K562 (cell line): ENCODE measurements at regions not wholly inside any gene's neighbourhood (a gene's known extent, or its start where the extent isn't known, plus 50 kb on each side); places are given as distances from the start of the nearest gene placed in this dataset.
"Not testable (repeated sequence)": the region's sequence is repeated elsewhere in the genome, so short reads cannot be mapped to it uniquely, and the experiment has no call there.

Source experiments
- ATAC-seq: fragments of 200-7000 bp; cut with Tn5 transposase; 3 replicates; pipeline ENCODE4 v1.9.1; 2020; ENCODE audit warnings: moderate library complexity
- BruUV-seq: library from RNA; stranded (reverse); fragments of 400-500 nt; replicated peaks from 2 replicates; lab custom pipeline; 2021; lab: Mats Ljungman, UMichigan
- CTCF ChIA-PET: fragments of 300-600 bp; formaldehyde crosslinking; extraction: SDS; loops from one replicate; lab custom pipeline; 2021; ENCODE audit warnings: low intra/inter-chr PET ratio; lab: Yijun Ruan, JAX
- POLR2A ChIA-PET: fragments of 300-600, 350-650 bp; sonication (Branson Sonifier 250); formaldehyde crosslinking; extraction: SDS; loops from one replicate; lab custom pipeline; 2021; ENCODE audit warnings: antibody characterized with exemption, inconsistent platforms; lab: Yijun Ruan, JAX
- DNase-seq, 4 experiments: peaks; one replicate each; pipeline versions ENCODE4 v3.0.0 to v3.0.0-alpha.2; 2011 to 2018; ENCODE audit warnings: low spot score in 3 of 4, mixed read lengths in 3 of 4; ENCODE audit errors: extremely low read depth in 1 of 4
- FAIRE-seq: peaks from 2 replicates; lab custom pipeline; 2011; peaks lifted over from hg19 to GRCh38; lab: Jason Lieb, UNC
- H2AFZ ChIP-seq: 2 replicates; pipeline ENCODE4 v1.6.0; 2011; ENCODE audit warnings: low read depth, low read length, control low read depth, inconsistent platforms
- H3K27ac ChIP-seq: fragments of 200-600 bp; 3 replicates; pipeline ENCODE4 v1.8.0; 2011; ENCODE audit warnings: low read depth, mild to moderate bottlenecking, control low read depth, inconsistent platforms, low read length, moderate library complexity, mixed read lengths; ENCODE audit errors: extremely low read depth
- H3K27me3 ChIP-seq, 2 experiments: fragments of 300-600 bp in 1 of 2; 2 replicates in 1 of 2; 3 replicates in 1 of 2; pipeline versions ENCODE4 v1.6.0 to v1.8.0; 2011; ENCODE audit warnings: inconsistent platforms in 2 of 2, low read length in 2 of 2, mild to moderate bottlenecking in 1 of 2, mixed read lengths in 1 of 2, moderate library complexity in 1 of 2; ENCODE audit not compliant: control insufficient read depth in 2 of 2, insufficient read depth in 2 of 2
- H3K36me3 ChIP-seq: fragments of 300-600 bp; 3 replicates; pipeline ENCODE4 v1.8.0; 2011; ENCODE audit warnings: mild to moderate bottlenecking, low read length, inconsistent platforms; ENCODE audit not compliant: control insufficient read depth, insufficient read depth
- H3K4me1 ChIP-seq, 2 experiments: fragments of 200-600 bp in 1 of 2; replicated peaks in 1 of 2; 2 replicates in 1 of 2; 3 replicates in 1 of 2; pipeline versions ENCODE4 v1.5.1 to v1.8.0; 2011; ENCODE audit warnings: inconsistent platforms in 2 of 2, low read length in 2 of 2, mild to moderate bottlenecking in 1 of 2, mixed read lengths in 1 of 2, moderate library complexity in 1 of 2; ENCODE audit not compliant: control insufficient read depth in 2 of 2, insufficient read depth in 2 of 2
- H3K4me2 ChIP-seq: 2 replicates; pipeline ENCODE4 v1.6.1; 2011; ENCODE audit warnings: low read length, control low read depth, inconsistent platforms, mixed read lengths; ENCODE audit not compliant: insufficient read depth
- H3K4me3 ChIP-seq: fragments of 200-600 bp; sonication (generic), shearing (Covaris generic); 2 replicates; pipeline ENCODE4 v1.5.1; 2016; ENCODE audit warnings: control low read depth, inconsistent platforms
- H3K79me2 ChIP-seq: fragments of 200-600 bp; 3 replicates; pipeline ENCODE4 v1.8.0; 2011; ENCODE audit warnings: low read length, inconsistent platforms; ENCODE audit not compliant: control insufficient read depth, insufficient read depth
- H3K9ac ChIP-seq, 2 experiments: 2 replicates each; pipeline versions ENCODE4 v1.6.0 to v1.6.1; 2011; ENCODE audit warnings: low read depth in 2 of 2, low read length in 2 of 2, control low read depth in 1 of 2, inconsistent platforms in 1 of 2, mild to moderate bottlenecking in 1 of 2, mixed read lengths in 1 of 2; ENCODE audit not compliant: insufficient read depth in 1 of 2
- H3K9me1 ChIP-seq: one replicate; pipeline ENCODE4 v1.6.0; 2011; ENCODE audit warnings: inconsistent platforms, mild to moderate bottlenecking, low read length, moderate library complexity; ENCODE audit not compliant: control insufficient read depth, insufficient read depth
- H3K9me3 ChIP-seq: replicated peaks from 2 replicates; pipeline ENCODE4 v1.5.1; 2011; ENCODE audit warnings: low read depth, low read length, inconsistent platforms; ENCODE audit not compliant: control insufficient read depth, insufficient read depth
- H4K20me1 ChIP-seq: replicated peaks from 2 replicates; pipeline ENCODE4 v1.6.1; 2011; ENCODE audit warnings: low read length, inconsistent platforms, mixed read lengths; ENCODE audit not compliant: control insufficient read depth, insufficient read depth
- BCOR ChIP-seq: fragments of 450-650 bp; IDR thresholded peaks from 2 replicates; pipeline ENCODE4 v1.6.1; 2016
- FOXJ3 ChIP-seq: sonication (generic); formaldehyde crosslinking; IDR thresholded peaks from 2 replicates; pipeline ENCODE4 v1.4.0; 2020; ENCODE audit warnings: mild to moderate bottlenecking, missing genetic modification reagents
- KDM1A ChIP-seq, 2 experiments: fragments of 450-650 bp; IDR thresholded peaks; 2 replicates each; pipeline ENCODE4 v1.6.1; 2016; ENCODE audit warnings: mild to moderate bottlenecking in 2 of 2
- KDM4B ChIP-seq, 2 experiments: fragments of 450-650 bp in 1 of 2; sonication (generic) in 1 of 2; IDR thresholded peaks; 2 replicates each; pipeline ENCODE4 v1.6.1; 2016 to 2017; ENCODE audit warnings: borderline replicate concordance in 2 of 2, antibody characterized with exemption in 1 of 2, low read depth in 1 of 2, mild to moderate bottlenecking in 1 of 2
- MTA3 ChIP-seq: fragments of 450-650 bp; formaldehyde crosslinking; IDR thresholded peaks from 2 replicates; pipeline ENCODE4 v1.6.1; 2017; ENCODE audit warnings: mild to moderate bottlenecking, borderline replicate concordance
- RBM25 ChIP-seq: fragments of 200-400 bp; formaldehyde crosslinking; IDR thresholded peaks from 2 replicates; pipeline ENCODE4 v1.6.1; 2018; ENCODE audit warnings: low read length, low read depth, moderate library complexity; ENCODE audit not compliant: severe bottlenecking
- SETDB1 ChIP-seq: IDR thresholded peaks from one replicate; pipeline ENCODE4 v1.6.1; 2012; ENCODE audit warnings: low read length, control low read depth, inconsistent platforms
- SPI1 ChIP-seq: IDR thresholded peaks from 2 replicates; pipeline ENCODE4 v1.6.1; 2011; ENCODE audit warnings: low read depth, low read length, control low read depth, borderline replicate concordance
- ZBED1 ChIP-seq: IDR thresholded peaks from 2 replicates; pipeline ENCODE4 v1.6.1; 2014
- ZNF146 ChIP-seq: IDR thresholded peaks from one replicate; pipeline ENCODE4 v1.6.1; 2018; ENCODE audit warnings: missing compliant biosample characterization; ENCODE audit not compliant: unreplicated experiment
- ZNF780A ChIP-seq: fragments of 250-450 bp; sonication (Bioruptor Pico); IDR thresholded peaks from 2 replicates; pipeline ENCODE4 v1.5.0; 2021; ENCODE audit warnings: mild to moderate bottlenecking
- WGBS: fragments of 100-300 bp; shearing (Covaris generic); methylation state at CpG from one replicate; pipeline ENCODE4 v1.1.6; 2016; ENCODE audit warnings: low coverage, mixed read lengths; ENCODE audit not compliant: insufficient coverage; ENCODE audit errors: missing lambda C conversion rate; 5-methylcytosine and 5-hydroxymethylcytosine counted together
- in situ Hi-C: fragments of 300-500 bp; cut with MboI; formaldehyde crosslinking; loops from 4 replicates; pipeline ENCODE4 v1.15.0; 2018; ENCODE audit warnings: inconsistent platforms, mixed read lengths
- intact Hi-C: fragments of 100-400 bp; cut with micrococcal nuclease; formaldehyde crosslinking; loops from 2 replicates; pipeline ENCODE4 v1.14.2; 2022
- TF ChIP-seq, protein P1 (sequence below): fragments of 250-450 bp; sonication (Bioruptor Pico); IDR thresholded peaks from 2 replicates; pipeline ENCODE4 v1.5.1; 2021; ENCODE audit warnings: mild to moderate bottlenecking
- TF ChIP-seq, protein P2 (sequence below): fragments of 250-450 bp; sonication (Bioruptor Pico); IDR thresholded peaks from 2 replicates; pipeline ENCODE4 v1.8.0; 2021; ENCODE audit warnings: mild to moderate bottlenecking, moderate library complexity

DNA sequence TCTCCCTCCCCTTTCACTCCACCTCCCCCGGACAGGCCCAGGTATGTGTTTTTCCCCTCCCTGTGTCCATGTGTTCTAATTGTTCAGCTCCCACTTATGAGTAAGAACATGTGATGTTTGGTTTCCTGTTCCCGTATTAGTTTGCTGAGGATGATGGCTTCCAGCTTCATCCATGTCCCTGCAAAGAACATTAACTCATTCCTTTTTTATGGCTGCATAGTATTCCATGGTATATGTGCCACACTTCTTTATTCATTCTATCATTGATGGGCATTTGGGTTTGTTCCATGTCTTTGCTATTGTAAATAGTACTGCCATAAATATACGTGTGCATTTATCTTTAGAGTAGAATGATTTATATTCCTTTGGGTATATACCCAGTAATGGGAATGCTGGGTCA is 306.0 kb upstream of the RASGEF1B start:
- H3K4me1 ChIP-seq, H3K4me2 ChIP-seq, ATAC-seq, H3K79me2 ChIP-seq, H3K9me3 ChIP-seq, FAIRE-seq, intact Hi-C loops, H3K36me3 ChIP-seq, H3K4me3 ChIP-seq, H3K27ac ChIP-seq, H3K9ac ChIP-seq, CTCF ChIA-PET, H2AFZ ChIP-seq, BruUV-seq, H4K20me1 ChIP-seq, H3K9me1 ChIP-seq, H3K27me3 ChIP-seq, in situ Hi-C loops, DNase-seq: not testable (repeated sequence)
- POLR2A ChIA-PET: interaction anchor here (0.5 to 0.6 kb wide), 2 partner anchors 8 to 51 kb away, joined by 3 read pairs; no protein-coding TSS in a partner anchor
- WGBS: 22% methylated on average over 3 of the region's 3 CpGs
- TF ChIP-seq BCOR (peak; percentile 80), KDM1A (IDR thresholded peaks at IDR 0.05) (peak; percentile 49 to 62; a peak in 2 of 4 replicates), RBM25 (peak; percentile 53), ZNF146 (CRISPR knock-in tag) (peak; percentile 99)

DNA sequence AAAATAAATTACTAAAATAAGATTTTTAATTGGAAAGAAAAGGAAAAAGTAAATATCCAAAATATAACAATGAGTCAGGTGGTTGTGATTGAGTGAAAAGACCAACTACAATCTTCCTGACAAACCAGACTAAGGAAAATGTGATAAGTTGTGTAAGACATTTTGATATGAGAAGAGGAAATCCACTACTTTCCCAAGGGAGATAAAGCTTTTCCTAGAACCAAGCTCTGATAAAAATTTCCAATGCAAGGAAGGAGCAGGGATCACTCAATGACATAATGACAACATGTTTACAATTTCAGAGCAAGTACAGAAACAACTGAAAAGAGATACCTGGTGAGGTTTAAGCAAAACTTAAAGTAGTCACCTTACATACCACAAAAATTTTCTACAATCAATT is 305.1 kb upstream of the RASGEF1B start:
- Histone ChIP-seq H3K4me2 (no peak overlapping the region), H3K27me3 (no peaks in the 10 kb centered on the region), H3K36me3 (no peaks in the 10 kb centered on the region), H3K9ac (no peak overlapping the region), H3K4me3 (no peak overlapping the region), H3K79me2 (no peaks in the 10 kb centered on the region), H4K20me1 (no peaks in the 10 kb centered on the region), H2AFZ (no peak overlapping the region), H3K9me1 (no peaks in the 10 kb centered on the region), H3K27ac (no peak overlapping the region), H3K4me1 (peaks cover 0 to 4% of the 10 kb centered on the region in 2 experiments; a peak in 3 of 5 replicates), H3K9me3 (no peaks in the 10 kb centered on the region)
- CTCF ChIA-PET: no interaction called here
- POLR2A ChIA-PET: interaction anchor here (1.1 kb wide), 1 partner anchor 10 kb away, joined by 3 read pairs; no protein-coding TSS in a partner anchor
- DNase-seq (no peak), FAIRE-seq (no peak), ATAC-seq (no peak)
- intact Hi-C loops: no loop called here
- no TSS peak for BruUV-seq
- in situ Hi-C loops: no loop called here
- TF ChIP-seq MTA3: no peak
- TF ChIP-seq, protein P1, sequence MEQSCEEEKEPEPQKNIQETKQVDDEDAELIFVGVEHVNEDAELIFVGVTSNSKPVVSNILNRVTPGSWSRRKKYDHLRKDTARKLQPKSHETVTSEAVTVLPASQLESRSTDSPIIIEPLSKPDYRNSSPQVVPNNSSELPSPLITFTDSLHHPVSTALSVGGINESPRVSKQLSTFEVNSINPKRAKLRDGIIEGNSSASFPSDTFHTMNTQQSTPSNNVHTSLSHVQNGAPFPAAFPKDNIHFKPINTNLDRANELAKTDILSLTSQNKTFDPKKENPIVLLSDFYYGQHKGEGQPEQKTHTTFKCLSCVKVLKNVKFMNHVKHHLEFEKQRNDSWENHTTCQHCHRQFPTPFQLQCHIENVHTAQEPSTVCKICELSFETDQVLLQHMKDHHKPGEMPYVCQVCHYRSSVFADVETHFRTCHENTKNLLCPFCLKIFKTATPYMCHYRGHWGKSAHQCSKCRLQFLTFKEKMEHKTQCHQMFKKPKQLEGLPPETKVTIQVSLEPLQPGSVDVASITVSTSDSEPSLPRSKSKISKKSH (CRISPR knock-in tag): no peak
- TF ChIP-seq ZBED1: no peak
- no peak for TF ChIP-seq ZNF780A (CRISPR knock-in tag)
- no peak for TF ChIP-seq KDM4B (IDR thresholded peaks at IDR 0.05; ENCODE audit: borderline replicate concordance in 2 of 2, low read depth in 1 of 2)
- no peak for TF ChIP-seq FOXJ3 (CRISPR knock-in tag)
- TF ChIP-seq SETDB1: no peak
- TF ChIP-seq, protein P2, sequence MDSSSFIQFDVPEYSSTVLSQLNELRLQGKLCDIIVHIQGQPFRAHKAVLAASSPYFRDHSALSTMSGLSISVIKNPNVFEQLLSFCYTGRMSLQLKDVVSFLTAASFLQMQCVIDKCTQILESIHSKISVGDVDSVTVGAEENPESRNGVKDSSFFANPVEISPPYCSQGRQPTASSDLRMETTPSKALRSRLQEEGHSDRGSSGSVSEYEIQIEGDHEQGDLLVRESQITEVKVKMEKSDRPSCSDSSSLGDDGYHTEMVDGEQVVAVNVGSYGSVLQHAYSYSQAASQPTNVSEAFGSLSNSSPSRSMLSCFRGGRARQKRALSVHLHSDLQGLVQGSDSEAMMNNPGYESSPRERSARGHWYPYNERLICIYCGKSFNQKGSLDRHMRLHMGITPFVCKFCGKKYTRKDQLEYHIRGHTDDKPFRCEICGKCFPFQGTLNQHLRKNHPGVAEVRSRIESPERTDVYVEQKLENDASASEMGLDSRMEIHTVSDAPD (CRISPR knock-in tag): no peak
- TF ChIP-seq SPI1: no peak
